ENCODE measurements at regions not wholly inside any gene's neighbourhood (a gene's known extent, or its start where the extent isn't known, plus 50 kb on each side); places are given as distances from the start of the nearest gene placed in this dataset.

GRCh38 chr6:81265106-81265505 lies 487.4 kb downstream of the TENT5A start:
- no peak for TF ChIP-seq SPI1 (IDR thresholded peaks at IDR 0.05; ENCODE audit: borderline replicate concordance, insufficient read depth, low read depth, low read length)
- no peak for TF ChIP-seq ZNF274 (IDR thresholded peaks at IDR 0.05; ENCODE audit: insufficient read depth, insufficient read length)
- no peak for TF ChIP-seq CTCF (IDR thresholded peaks at IDR 0.05 in 2 of 3, conservative IDR thresholded peaks at IDR 0.05 in 1 of 3; ENCODE audit: control insufficient read depth in 2 of 3, extremely low read depth in 1 of 3, insufficient read depth in 1 of 3, low read depth in 3 of 3, low read length in 3 of 3)
- no peak for TF ChIP-seq RELA (IDR thresholded peaks at IDR 0.05; ENCODE audit: borderline replicate concordance, partially characterized antibody)
- no peak for TF ChIP-seq PKNOX1 (IDR thresholded peaks at IDR 0.05)
- no peak for TF ChIP-seq BHLHE40 (IDR thresholded peaks at IDR 0.05; ENCODE audit: borderline replicate concordance in 1 of 2, low read depth in 2 of 2, low read length in 1 of 2)
- TF ChIP-seq JUNB (IDR thresholded peaks at IDR 0.05): no peak
- TF ChIP-seq TAF1 (IDR thresholded peaks at IDR 0.05; ENCODE audit: borderline replicate concordance, low read depth, low read length): no peak
- no peak for TF ChIP-seq NFIC (IDR thresholded peaks at IDR 0.05; ENCODE audit: low read depth, low read length)
- no peak for TF ChIP-seq BMI1 (IDR thresholded peaks at IDR 0.05; ENCODE audit: borderline replicate concordance)
- TF ChIP-seq POLR2A (IDR thresholded peaks at IDR 0.05; ENCODE audit: low read depth, low read length): no peak
